ENCODE measurements at regions not wholly inside any gene's neighbourhood (a gene's known extent, or its start where the extent isn't known, plus 50 kb on each side); places are given as distances from the start of the nearest gene placed in this dataset.

- no peak overlapping the region for H3K4me2 ChIP-seq (replicated peaks; ENCODE audit: low read depth, low read length, poor library complexity, severe bottlenecking)
- ATAC-seq (ENCODE audit: low read depth) (no peak), DNase-seq (no peak)
- intact Hi-C loops (cut with micrococcal nuclease): no loop called here
- H3K27ac ChIP-seq (ENCODE audit: low read length in 2 of 2): no peak overlapping the region
- H3K79me2 ChIP-seq (ENCODE audit: control insufficient read depth, insufficient read depth, low read length): no peaks in the 10 kb centered on the region
- no peak overlapping the region for H3K27ac Mint-ChIP-seq
- no peak overlapping the region for H3K4me3 Mint-ChIP-seq
- CTCF ChIA-PET: no interaction called here
- peaks cover 44% of the 10 kb centered on the region for H3K27me3 Mint-ChIP-seq
- H3K9ac ChIP-seq (ENCODE audit: low read length): no peak overlapping the region
- H3K4me3 ChIP-seq (ENCODE audit: control extremely low read depth in 1 of 5, extremely low read depth in 1 of 5, insufficient read depth in 1 of 5, low read depth in 2 of 5, low read length in 4 of 5): no peak overlapping the region
- TF ChIP-seq EZH2 (IDR thresholded peaks at IDR 0.05; ENCODE audit: borderline replicate concordance, insufficient read depth, low read depth, low read length, poor library complexity, severe bottlenecking) (no peak), CTCF (IDR thresholded peaks at IDR 0.05) (no peak)
- no peak overlapping the region for H2AFZ ChIP-seq (ENCODE audit: insufficient read depth, low read depth, low read length, poor library complexity, severe bottlenecking)
- peaks cover 0 to 4% (median 0%) of the 10 kb centered on the region in 3 donors for H3K9me3 ChIP-seq (ENCODE audit: control extremely low read depth in 1 of 3, control insufficient read depth in 2 of 3, insufficient read depth in 1 of 3, low read length in 2 of 3)
- peaks cover 0 to 11% (median 0%) of the 10 kb centered on the region in 4 experiments for H3K27me3 ChIP-seq (replicated peaks in 1 of 4; ENCODE audit: control extremely low read depth in 1 of 4, control insufficient read depth in 3 of 4, insufficient read depth in 4 of 4, low read length in 3 of 4)
- H3K4me1 Mint-ChIP-seq: peaks cover 2% of the 10 kb centered on the region
- no peaks in the 10 kb centered on the region for H4K20me1 ChIP-seq (ENCODE audit: control insufficient read depth, insufficient read depth, low read length, poor library complexity, severe bottlenecking)
- POLR2A ChIA-PET: no interaction called here
- 60% methylated on average over 11 of the region's 12 CpGs for whole genome bisulfite sequencing (ENCODE audit: insufficient coverage)
- no peaks in the 10 kb centered on the region for H3K4me1 ChIP-seq (ENCODE audit: control insufficient read depth in 2 of 2, insufficient read depth in 2 of 2, low read length in 2 of 2)
- no peaks in the 10 kb centered on the region for H3K36me3 ChIP-seq (replicated peaks in 1 of 2; ENCODE audit: control extremely low read depth in 1 of 2, control insufficient read depth in 1 of 2, extremely low read depth in 1 of 2, insufficient read depth in 2 of 2, low read length in 1 of 2)
- peaks cover 6% of the 10 kb centered on the region for H3K9me3 Mint-ChIP-seq (ENCODE audit: insufficient read depth)
Observed at GRCh38 chr20:23200413-23200812, 114.3 kb upstream of the CD93 start.

- ChIA-PET POLR2A (no interaction called here), CTCF (no interaction called here)
- H3K27me3 ChIP-seq (replicated peaks in 1 of 4; ENCODE audit: control extremely low read depth in 1 of 4, control insufficient read depth in 3 of 4, insufficient read depth in 4 of 4, low read length in 3 of 4): peaks cover 0 to 11% (median 0%) of the 10 kb centered on the region in 4 experiments
- H3K4me2 ChIP-seq (replicated peaks; ENCODE audit: low read depth, low read length, poor library complexity, severe bottlenecking): no peak overlapping the region
- H3K79me2 ChIP-seq (ENCODE audit: control insufficient read depth, insufficient read depth, low read length): no peaks in the 10 kb centered on the region
- Mint-ChIP-seq H3K27me3 (peaks cover 36% of the 10 kb centered on the region), H3K4me3 (no peak overlapping the region), H3K9me3 (ENCODE audit: insufficient read depth) (peaks cover 6% of the 10 kb centered on the region), H3K4me1 (peaks cover 2% of the 10 kb centered on the region), H3K27ac (no peak overlapping the region)
- no peak overlapping the region for H3K4me3 ChIP-seq (ENCODE audit: control extremely low read depth in 1 of 5, extremely low read depth in 1 of 5, insufficient read depth in 1 of 5, low read depth in 2 of 5, low read length in 4 of 5)
- no peak overlapping the region for H3K27ac ChIP-seq (ENCODE audit: low read length in 2 of 2)
- no peak overlapping the region for H2AFZ ChIP-seq (ENCODE audit: insufficient read depth, low read depth, low read length, poor library complexity, severe bottlenecking)
- TF ChIP-seq EZH2 (IDR thresholded peaks at IDR 0.05; ENCODE audit: borderline replicate concordance, insufficient read depth, low read depth, low read length, poor library complexity, severe bottlenecking) (no peak), CTCF (IDR thresholded peaks at IDR 0.05) (no peak)
- H3K36me3 ChIP-seq (replicated peaks in 1 of 2; ENCODE audit: control extremely low read depth in 1 of 2, control insufficient read depth in 1 of 2, extremely low read depth in 1 of 2, insufficient read depth in 2 of 2, low read length in 1 of 2): no peaks in the 10 kb centered on the region
- 80% methylated on average over 1 of the region's 3 CpGs for WGBS (ENCODE audit: insufficient coverage)
- H3K4me1 ChIP-seq (ENCODE audit: control insufficient read depth in 2 of 2, insufficient read depth in 2 of 2, low read length in 2 of 2): no peaks in the 10 kb centered on the region
- H4K20me1 ChIP-seq (ENCODE audit: control insufficient read depth, insufficient read depth, low read length, poor library complexity, severe bottlenecking): no peaks in the 10 kb centered on the region
- intact Hi-C loops (cut with micrococcal nuclease): no loop called here
- ATAC-seq (ENCODE audit: low read depth): no peak
- DNase-seq: no peak
- no peak overlapping the region for H3K9ac ChIP-seq (ENCODE audit: low read length)
- H3K9me3 ChIP-seq (ENCODE audit: control extremely low read depth in 1 of 3, control insufficient read depth in 2 of 3, insufficient read depth in 1 of 3, low read length in 2 of 3): peaks cover 0 to 4% (median 0%) of the 10 kb centered on the region in 3 donors
Observed at GRCh38 chr20:23199356-23199755, 113.2 kb upstream of the CD93 start.
